ENCODE measurements at regions not wholly inside any gene's neighbourhood (a gene's known extent, or its start where the extent isn't known, plus 50 kb on each side); places are given as distances from the start of the nearest gene placed in this dataset.

DNA sequence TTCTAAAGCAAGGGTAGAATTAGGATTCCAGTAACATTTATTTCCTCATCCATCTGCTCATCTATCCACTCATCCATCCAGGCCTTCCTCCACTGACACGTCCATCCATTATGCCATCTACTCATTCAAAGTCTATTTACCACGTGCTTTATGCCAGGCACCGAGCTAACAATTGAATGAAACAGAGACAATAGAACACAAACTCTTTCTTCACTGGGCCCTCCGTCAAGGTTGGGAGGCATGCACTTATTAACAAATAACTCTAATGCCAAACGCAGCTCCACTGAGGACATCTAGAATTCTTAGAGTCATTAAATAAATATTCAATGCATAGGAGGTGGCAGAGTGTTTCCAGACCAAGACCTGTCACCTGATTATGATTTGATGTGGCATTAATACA, 262.7 kb downstream of the CYRIA start:
- DNase-seq (ENCODE audit: low read depth): no peak
- TF ChIP-seq, protein P1, sequence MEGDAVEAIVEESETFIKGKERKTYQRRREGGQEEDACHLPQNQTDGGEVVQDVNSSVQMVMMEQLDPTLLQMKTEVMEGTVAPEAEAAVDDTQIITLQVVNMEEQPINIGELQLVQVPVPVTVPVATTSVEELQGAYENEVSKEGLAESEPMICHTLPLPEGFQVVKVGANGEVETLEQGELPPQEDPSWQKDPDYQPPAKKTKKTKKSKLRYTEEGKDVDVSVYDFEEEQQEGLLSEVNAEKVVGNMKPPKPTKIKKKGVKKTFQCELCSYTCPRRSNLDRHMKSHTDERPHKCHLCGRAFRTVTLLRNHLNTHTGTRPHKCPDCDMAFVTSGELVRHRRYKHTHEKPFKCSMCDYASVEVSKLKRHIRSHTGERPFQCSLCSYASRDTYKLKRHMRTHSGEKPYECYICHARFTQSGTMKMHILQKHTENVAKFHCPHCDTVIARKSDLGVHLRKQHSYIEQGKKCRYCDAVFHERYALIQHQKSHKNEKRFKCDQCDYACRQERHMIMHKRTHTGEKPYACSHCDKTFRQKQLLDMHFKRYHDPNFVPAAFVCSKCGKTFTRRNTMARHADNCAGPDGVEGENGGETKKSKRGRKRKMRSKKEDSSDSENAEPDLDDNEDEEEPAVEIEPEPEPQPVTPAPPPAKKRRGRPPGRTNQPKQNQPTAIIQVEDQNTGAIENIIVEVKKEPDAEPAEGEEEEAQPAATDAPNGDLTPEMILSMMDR (IDR thresholded peaks at IDR 0.05; ENCODE audit: insufficient read depth, low read depth, low read length): no peak
- H3K4me3 ChIP-seq (ENCODE audit: low read depth, low read length): no peak overlapping the region

DNA sequence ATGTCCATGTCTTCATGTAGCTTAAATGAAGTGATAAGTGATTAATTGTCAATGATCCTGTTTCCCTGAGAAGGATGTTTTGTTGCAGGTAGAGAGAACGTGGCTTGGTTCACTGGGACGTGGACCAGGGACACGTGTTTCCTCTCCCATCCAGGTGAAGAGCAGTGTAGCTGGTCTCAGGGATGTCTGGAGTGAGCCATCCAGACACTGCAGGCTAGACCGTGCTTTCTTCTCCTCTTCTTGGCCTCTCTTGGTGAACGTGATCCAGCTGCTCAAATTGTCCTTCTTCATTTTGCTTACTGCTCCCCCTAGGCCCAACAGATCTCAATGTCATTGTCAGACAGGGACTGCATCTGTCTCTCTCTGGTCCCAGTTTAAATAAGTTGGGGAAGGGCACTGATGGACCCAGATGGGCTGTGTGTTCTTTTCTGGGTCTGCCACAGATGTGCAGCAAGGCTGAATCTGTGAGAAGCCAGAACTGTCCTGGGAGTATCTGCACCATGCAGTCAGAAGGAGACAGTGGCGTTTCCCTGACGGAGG, 263.8 kb downstream of the CYRIA start:
- TF ChIP-seq, protein P1 (IDR thresholded peaks at IDR 0.05; ENCODE audit: insufficient read depth, low read depth, low read length): no peak
- DNase-seq (ENCODE audit: low read depth): no peak

DNA sequence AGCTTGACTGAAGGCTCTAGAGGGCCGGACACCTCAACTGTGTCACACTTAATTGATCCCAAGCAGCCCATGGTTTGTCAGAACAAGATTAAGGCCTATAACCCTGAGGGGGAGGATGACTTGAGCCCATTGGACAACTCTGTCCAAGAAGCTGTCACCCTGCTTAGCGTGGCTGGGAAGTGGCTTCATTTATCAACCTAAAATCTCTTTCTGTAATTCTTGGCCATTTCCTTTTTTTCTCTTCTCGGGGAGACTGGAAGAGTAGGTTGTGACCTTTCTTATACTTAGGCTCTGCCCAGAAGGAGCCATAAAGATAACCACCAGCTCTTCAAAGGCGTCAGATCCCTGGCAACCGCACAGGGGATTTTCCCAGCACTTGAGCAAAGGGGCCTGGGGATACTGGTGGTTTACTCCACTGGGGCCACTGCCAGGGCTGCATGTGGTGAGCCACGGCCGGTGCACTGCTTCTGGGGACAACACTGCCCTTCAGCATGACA, 265.5 kb downstream of the CYRIA start:
- H3K4me3 ChIP-seq (ENCODE audit: low read depth, low read length): no peak overlapping the region
- TF ChIP-seq, protein P1 (IDR thresholded peaks at IDR 0.05; ENCODE audit: insufficient read depth, low read depth, low read length): no peak
- DNase-seq (ENCODE audit: low read depth): no peak

More for the DNA sequence above, 263.8 kb downstream of the CYRIA start:
- no peak overlapping the region for H3K4me3 ChIP-seq (ENCODE audit: low read depth, low read length)

DNA sequence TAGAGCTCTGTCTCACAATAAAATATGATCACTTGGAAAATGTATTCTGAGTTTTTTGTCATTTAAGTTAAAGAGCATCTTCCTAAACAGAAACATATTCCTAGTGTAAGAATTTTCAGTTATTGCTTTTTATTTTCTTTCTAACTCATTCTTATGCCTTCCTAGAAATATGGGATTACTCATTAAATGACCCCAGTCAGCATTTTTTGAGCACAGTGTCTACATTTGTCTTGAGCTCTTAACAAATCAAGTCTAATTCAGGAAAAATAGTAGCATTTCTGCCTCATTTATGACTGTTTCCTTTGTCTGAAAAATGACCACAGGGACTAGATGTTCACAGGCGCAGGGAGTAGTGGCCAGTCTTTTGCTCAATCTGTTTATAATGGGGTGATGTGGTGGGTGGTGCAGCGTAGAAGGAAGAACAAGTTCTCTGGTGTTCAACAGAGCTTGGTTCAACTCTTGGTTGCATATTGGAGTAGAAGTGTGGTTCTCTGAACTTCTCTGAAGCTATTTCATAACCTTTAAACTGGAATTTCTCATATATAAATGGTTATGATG, 267.1 kb downstream of the CYRIA start:
- TF ChIP-seq, protein P1 (IDR thresholded peaks at IDR 0.05; ENCODE audit: insufficient read depth, low read depth, low read length): no peak
- no peak for DNase-seq (ENCODE audit: low read depth)
- H3K4me3 ChIP-seq (ENCODE audit: low read depth, low read length): no peak overlapping the region

DNA sequence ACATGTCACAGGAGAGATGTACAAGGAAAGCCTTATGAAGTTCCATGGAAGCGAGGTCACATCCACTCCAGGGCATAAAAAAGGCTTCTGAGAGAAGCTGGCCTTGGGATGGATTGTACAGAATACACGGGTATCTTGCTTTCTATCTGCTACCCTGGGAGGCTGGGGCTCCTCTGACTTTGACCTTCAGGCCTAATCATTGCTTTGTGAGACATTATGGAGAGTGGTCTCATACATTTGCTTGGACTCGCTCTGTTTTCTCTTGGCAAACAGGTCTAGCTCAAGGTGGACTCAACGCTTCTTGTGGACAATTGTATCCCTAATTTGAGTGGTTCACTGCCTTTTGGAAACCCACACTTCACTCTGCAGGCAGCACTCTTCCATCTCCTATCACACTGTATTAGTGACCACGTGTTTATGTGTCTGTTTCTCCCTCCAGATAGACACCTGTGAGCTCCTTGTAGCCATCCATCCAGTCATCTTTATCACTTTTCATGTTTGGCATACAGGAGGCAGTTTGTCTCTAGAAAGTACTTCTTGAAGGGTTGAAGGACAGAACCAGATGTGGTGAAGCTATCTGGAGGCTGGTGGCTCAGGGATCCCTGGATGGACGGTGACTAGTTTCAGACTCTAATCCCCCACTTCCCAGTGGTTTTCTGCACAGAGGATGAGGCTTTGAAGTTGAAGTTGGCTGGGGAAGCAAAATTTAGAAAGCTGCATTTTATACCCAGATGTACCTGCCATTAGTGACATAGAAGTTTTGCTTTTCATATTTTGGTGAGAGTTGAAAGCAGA, 267.8 kb downstream of the CYRIA start:
- DNase-seq (ENCODE audit: low read depth): no peak
- TF ChIP-seq, protein P1 (IDR thresholded peaks at IDR 0.05; ENCODE audit: insufficient read depth, low read depth, low read length): no peak
- H3K4me3 ChIP-seq (ENCODE audit: low read depth, low read length): no peak overlapping the region

DNA sequence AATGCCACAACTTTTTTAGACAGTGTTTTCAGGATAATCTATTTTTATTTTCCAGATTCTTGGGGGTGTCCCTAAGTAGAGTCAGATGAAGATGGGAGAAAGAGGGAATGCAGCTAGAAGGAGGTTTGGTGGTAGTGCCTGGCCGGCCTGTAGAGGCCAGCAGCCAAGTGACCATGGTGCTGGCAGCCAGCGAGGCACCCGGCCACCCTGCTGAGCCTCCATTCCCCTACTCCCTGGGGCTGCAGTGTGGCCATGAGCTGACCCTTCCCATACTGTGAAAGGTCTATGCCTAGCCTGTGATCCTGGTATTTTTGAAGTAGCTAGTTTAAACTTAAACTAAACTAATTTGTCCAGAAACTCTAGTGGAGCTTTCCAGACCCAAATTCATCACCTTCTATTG, 268.6 kb downstream of the CYRIA start:
- no peak for DNase-seq (ENCODE audit: low read depth)
- no peak overlapping the region for H3K4me3 ChIP-seq (ENCODE audit: low read depth, low read length)
- TF ChIP-seq, protein P1 (IDR thresholded peaks at IDR 0.05; ENCODE audit: insufficient read depth, low read depth, low read length): no peak
